GM12864 (cell line): ENCODE measurements at regions not wholly inside any gene's neighbourhood (a gene's known extent, or its start where the extent isn't known, plus 50 kb on each side); places are given as distances from the start of the nearest gene placed in this dataset.

Experiments used
- DNase-seq: peaks from one replicate; pipeline ENCODE4 v3.0.0-alpha.2; 2011; ENCODE audit warnings: low read depth
- H3K4me3 ChIP-seq: 2 replicates; pipeline ENCODE4 v1.5.1; 2011; ENCODE audit warnings: mild to moderate bottlenecking, low read depth, low read length, control low read depth
- TF ChIP-seq, protein P1 (sequence below): IDR thresholded peaks from 2 replicates; pipeline ENCODE4 v1.5.1; 2011; ENCODE audit warnings: low read depth, mild to moderate bottlenecking, moderate library complexity, low read length, control low read depth, inconsistent platforms; ENCODE audit errors: missing control alignments

DNA sequence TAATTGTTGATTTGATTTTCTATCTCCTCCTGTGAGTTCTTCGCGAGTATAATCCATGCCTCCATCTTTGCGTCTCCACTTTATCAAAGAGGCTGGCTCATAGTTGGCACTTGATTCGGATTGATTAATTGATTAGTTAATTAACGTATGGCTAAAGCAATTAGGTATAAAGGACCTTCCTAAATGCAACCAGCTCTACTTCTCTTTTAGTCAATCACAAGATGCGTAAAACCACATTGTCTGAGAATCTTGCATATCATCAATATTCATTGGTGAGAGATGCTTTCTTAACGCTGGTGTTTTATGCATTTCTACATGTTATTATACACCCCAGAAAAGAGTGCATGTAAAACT lies 56.4 kb upstream of the NR2F2 start:
- TF ChIP-seq, protein P1, sequence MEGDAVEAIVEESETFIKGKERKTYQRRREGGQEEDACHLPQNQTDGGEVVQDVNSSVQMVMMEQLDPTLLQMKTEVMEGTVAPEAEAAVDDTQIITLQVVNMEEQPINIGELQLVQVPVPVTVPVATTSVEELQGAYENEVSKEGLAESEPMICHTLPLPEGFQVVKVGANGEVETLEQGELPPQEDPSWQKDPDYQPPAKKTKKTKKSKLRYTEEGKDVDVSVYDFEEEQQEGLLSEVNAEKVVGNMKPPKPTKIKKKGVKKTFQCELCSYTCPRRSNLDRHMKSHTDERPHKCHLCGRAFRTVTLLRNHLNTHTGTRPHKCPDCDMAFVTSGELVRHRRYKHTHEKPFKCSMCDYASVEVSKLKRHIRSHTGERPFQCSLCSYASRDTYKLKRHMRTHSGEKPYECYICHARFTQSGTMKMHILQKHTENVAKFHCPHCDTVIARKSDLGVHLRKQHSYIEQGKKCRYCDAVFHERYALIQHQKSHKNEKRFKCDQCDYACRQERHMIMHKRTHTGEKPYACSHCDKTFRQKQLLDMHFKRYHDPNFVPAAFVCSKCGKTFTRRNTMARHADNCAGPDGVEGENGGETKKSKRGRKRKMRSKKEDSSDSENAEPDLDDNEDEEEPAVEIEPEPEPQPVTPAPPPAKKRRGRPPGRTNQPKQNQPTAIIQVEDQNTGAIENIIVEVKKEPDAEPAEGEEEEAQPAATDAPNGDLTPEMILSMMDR, result no peak
- no peak for DNase-seq
- H3K4me3 ChIP-seq, result no peak overlapping the region

DNA sequence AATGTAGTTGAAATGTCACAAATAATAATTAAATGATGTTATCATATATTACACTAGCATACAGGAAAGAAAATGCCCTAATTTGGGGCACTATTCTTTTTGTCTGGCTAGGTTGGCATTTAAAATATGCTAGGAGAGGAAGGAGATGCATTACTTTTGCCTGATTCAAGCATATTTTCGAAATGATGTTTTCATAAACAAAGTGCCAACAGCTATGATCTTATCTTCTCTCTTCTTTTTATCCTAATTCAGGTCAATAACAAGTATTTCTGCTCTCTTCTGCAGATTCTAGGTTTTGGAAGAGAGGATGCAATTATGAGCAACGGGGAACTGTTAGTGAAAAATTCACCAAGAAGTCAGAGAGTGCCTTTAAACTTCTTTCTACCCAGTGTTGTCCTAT lies 55.8 kb upstream of the NR2F2 start:
- TF ChIP-seq, protein P1, result no peak
- no peak for DNase-seq
- no peak overlapping the region for H3K4me3 ChIP-seq

DNA sequence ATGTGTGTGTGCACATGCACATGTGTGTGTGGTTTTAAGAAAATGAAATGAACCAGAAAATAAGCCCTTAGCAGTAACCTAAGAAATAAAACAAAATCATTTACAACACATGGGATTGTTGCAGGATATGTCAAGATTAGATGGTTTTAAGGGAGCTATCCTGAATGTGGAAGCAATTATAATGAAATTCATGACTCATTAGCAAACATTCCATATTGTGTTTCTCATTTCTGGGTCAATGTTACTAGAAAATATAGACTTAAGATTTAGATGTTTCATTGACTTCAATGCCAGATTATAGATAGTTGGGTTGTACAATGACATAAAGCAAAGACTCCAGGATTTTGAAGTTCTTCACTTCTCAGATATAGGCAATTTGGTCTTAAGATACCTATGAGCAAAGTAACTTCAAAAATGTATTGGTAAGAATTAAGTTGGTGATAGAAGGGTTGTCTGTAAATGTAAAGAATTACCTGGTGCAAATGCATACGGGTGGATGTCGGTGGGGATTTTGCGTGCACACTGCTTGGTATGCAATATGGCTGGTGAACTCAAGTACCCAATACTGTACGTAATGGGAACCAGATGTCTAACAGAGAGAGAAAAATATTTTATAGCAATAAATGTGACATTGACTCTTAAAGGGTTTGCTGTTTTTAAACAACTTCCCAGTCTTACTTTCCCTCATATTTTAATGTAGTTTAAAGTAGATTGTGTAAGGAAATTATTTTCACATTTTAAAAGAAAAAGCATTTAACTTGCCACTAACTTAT lies 53.9 kb upstream of the NR2F2 start:
- H3K4me3 ChIP-seq, result no peak overlapping the region
- no peak for DNase-seq
- TF ChIP-seq, protein P1, result no peak
